Keratinocyte (primary cell): ENCODE measurements at regions not wholly inside any gene's neighbourhood (a gene's known extent, or its start where the extent isn't known, plus 50 kb on each side); places are given as distances from the start of the nearest gene placed in this dataset.

Experiments used
- DNase-seq: peaks from one replicate; pipeline ENCODE4 v3.0.0-alpha.2; 2011; ENCODE audit warnings: low read depth, missing footprints, low spot score
- FAIRE-seq: peaks from 2 replicates; lab custom pipeline; 2011; peaks lifted over from hg19 to GRCh38; lab: Jason Lieb, UNC
- H2AFZ ChIP-seq: 2 replicates; pipeline ENCODE4 v1.6.0; 2012; ENCODE audit warnings: low read length, control low read depth, inconsistent platforms; ENCODE audit not compliant: control insufficient read depth
- H3K27ac ChIP-seq: 2 replicates; pipeline ENCODE4 v1.5.1; 2011; ENCODE audit warnings: low read length; ENCODE audit not compliant: control insufficient read depth, insufficient read depth
- H3K27me3 ChIP-seq: 3 replicates; pipeline ENCODE4 v1.6.0; 2011; ENCODE audit warnings: low read length; ENCODE audit not compliant: control insufficient read depth, insufficient read depth; ENCODE audit errors: extremely low read depth
- H3K36me3 ChIP-seq, 2 experiments: 2 replicates in 1 of 2; 3 replicates in 1 of 2; pipeline ENCODE4 v1.5.1; 2011; ENCODE audit warnings: low read length in 2 of 2, mild to moderate bottlenecking in 1 of 2; ENCODE audit not compliant: control insufficient read depth in 2 of 2, insufficient read depth in 2 of 2; ENCODE audit errors: extremely low read depth in 1 of 2
- H3K4me1 ChIP-seq: 3 replicates; pipeline ENCODE4 v1.5.1; 2011; ENCODE audit warnings: low read length; ENCODE audit not compliant: control insufficient read depth, insufficient read depth; ENCODE audit errors: extremely low read depth
- H3K4me2 ChIP-seq: 3 replicates; pipeline ENCODE4 v1.6.0; 2011; ENCODE audit warnings: low read depth, low read length; ENCODE audit not compliant: control insufficient read depth, insufficient read depth; ENCODE audit errors: extremely low read depth
- H3K4me3 ChIP-seq, 3 experiments: fragments of 200-600 bp in 1 of 3; sonication (generic) in 1 of 3; 2 replicates in 2 of 3; 3 replicates in 1 of 3; pipeline ENCODE4 v1.5.1; 2011 to 2016; ENCODE audit warnings: low read length in 3 of 3, mild to moderate bottlenecking in 3 of 3, control low read depth in 2 of 3, inconsistent platforms in 1 of 3, low read depth in 1 of 3, mixed read lengths in 1 of 3, mixed run types in 1 of 3, moderate library complexity in 1 of 3; ENCODE audit not compliant: control insufficient read depth in 2 of 3, insufficient read depth in 2 of 3; ENCODE audit errors: extremely low read depth in 1 of 3
- H3K79me2 ChIP-seq: 2 replicates; pipeline ENCODE4 v1.6.0; 2012; ENCODE audit warnings: low read length; ENCODE audit not compliant: control insufficient read depth, insufficient read depth
- H3K9ac ChIP-seq: 3 replicates; pipeline ENCODE4 v1.6.0; 2011; ENCODE audit warnings: low read length; ENCODE audit not compliant: control insufficient read depth, insufficient read depth; ENCODE audit errors: extremely low read depth
- H3K9me1 ChIP-seq: 3 replicates; pipeline ENCODE4 v1.6.0; 2011; ENCODE audit warnings: low read length; ENCODE audit not compliant: control insufficient read depth, insufficient read depth; ENCODE audit errors: extremely low read depth
- H3K9me3 ChIP-seq: 2 replicates; pipeline ENCODE4 v1.5.1; 2012; ENCODE audit warnings: low read depth, low read length; ENCODE audit not compliant: control insufficient read depth
- H4K20me1 ChIP-seq: 3 replicates; pipeline ENCODE4 v1.6.0; 2011; ENCODE audit warnings: low read length; ENCODE audit not compliant: control insufficient read depth, insufficient read depth; ENCODE audit errors: extremely low read depth
- CTCF ChIP-seq, 3 experiments: IDR thresholded peaks in 1 of 3; conservative IDR thresholded peaks in 1 of 3; optimal IDR thresholded peaks in 1 of 3; 2 replicates in 2 of 3; 3 replicates in 1 of 3; pipeline versions ENCODE3 to v1.5.1; 2011; ENCODE audit warnings: low read length in 3 of 3, mild to moderate bottlenecking in 3 of 3, moderate library complexity in 2 of 3, control low read depth in 1 of 3, inconsistent platforms in 1 of 3; ENCODE audit not compliant: insufficient read depth in 2 of 3; ENCODE audit errors: extremely low read depth in 1 of 3
- EZH2 ChIP-seq: IDR thresholded peaks from one replicate; pipeline ENCODE4 v1.6.1; 2012; ENCODE audit warnings: inconsistent platforms, mild to moderate bottlenecking, low read length, moderate library complexity
- dilution Hi-C: fragments of 300-500 bp; cut with MboI; formaldehyde crosslinking; loops from one replicate; pipeline ENCODE4 v1.7.0; 2020; ENCODE audit warnings: low sequenced_read_pairs; ENCODE audit not compliant: extremely low pct_ligation_motif_present
- small RNA-seq, 3 experiments: library from RNA; depleted of rRNA; stranded (forward); fragments of <200 nt; gene quantifications; one replicate each; pipeline ENCODE3, GENCODE V24; 2012; ENCODE audit warnings: low read depth in 3 of 3, low replicate concordance in 1 of 3; ENCODE audit not compliant: insufficient read length in 3 of 3

- Histone ChIP-seq H3K27ac (no peak overlapping the region), H3K79me2 (no peaks in the 10 kb centered on the region)
- FAIRE-seq: no peak
Observed at GRCh38 chr7:55623617-55624016, 51.3 kb upstream of the VOPP1 start.

DNA sequence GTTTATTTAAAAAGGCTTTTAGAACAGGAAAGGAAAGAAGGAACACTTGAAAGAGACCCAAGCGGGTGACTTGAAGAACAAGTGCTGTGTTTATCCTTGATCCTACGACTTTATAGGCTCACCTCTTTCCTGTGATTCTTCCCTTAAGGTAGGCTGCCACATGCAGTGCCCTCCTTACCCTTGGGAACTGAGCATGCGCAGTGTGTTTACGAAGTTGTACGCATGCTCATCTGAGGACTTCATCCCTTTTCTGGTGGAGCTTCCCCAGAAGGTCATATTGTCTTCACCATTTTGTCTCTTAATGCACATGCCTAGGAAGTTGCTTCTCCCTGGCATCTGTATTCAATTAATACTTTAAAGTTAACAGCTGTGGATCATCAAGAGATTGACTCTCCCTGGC lies 49.9 kb upstream of the VOPP1 start:
- no peak overlapping the region for H3K4me3 ChIP-seq
- no peak overlapping the region for H2AFZ ChIP-seq
- DNase-seq: no peak
- no peak overlapping the region for H3K4me2 ChIP-seq
- no peaks in the 10 kb centered on the region for H4K20me1 ChIP-seq
- no peaks in the 10 kb centered on the region for H3K27me3 ChIP-seq
- no peak overlapping the region for H3K27ac ChIP-seq
- H3K9me3 ChIP-seq: peaks cover 4% of the 10 kb centered on the region
- H3K79me2 ChIP-seq: no peaks in the 10 kb centered on the region
- H3K9me1 ChIP-seq: no peaks in the 10 kb centered on the region
- dilution Hi-C loops: no loop called here
- TF ChIP-seq CTCF (optimal IDR thresholded peaks at IDR 0.05 in 1 of 3, IDR thresholded peaks at IDR 0.05 in 1 of 3, conservative IDR thresholded peaks at IDR 0.05 in 1 of 3; ENCODE audit: extremely low read depth in 1 of 3, insufficient read depth in 2 of 3, low read length in 3 of 3) (no peak), EZH2 (no peak)
- no peaks in the 10 kb centered on the region for H3K36me3 ChIP-seq
- H3K4me1 ChIP-seq: no peaks in the 10 kb centered on the region
- no peak for FAIRE-seq
- no peak overlapping the region for H3K9ac ChIP-seq

More at GRCh38 chr7:55623617-55624016, 51.3 kb upstream of the VOPP1 start:
- no peak for DNase-seq
- H3K9me3 ChIP-seq: peaks cover 4% of the 10 kb centered on the region
- H3K4me1 ChIP-seq: no peaks in the 10 kb centered on the region
- H3K36me3 ChIP-seq: no peaks in the 10 kb centered on the region
- TF ChIP-seq EZH2: no peak
- TF ChIP-seq CTCF (optimal IDR thresholded peaks at IDR 0.05 in 1 of 3, IDR thresholded peaks at IDR 0.05 in 1 of 3, conservative IDR thresholded peaks at IDR 0.05 in 1 of 3; ENCODE audit: extremely low read depth in 1 of 3, insufficient read depth in 2 of 3, low read length in 3 of 3): no peak
- H3K9ac ChIP-seq: no peak overlapping the region
- dilution Hi-C loops: no loop called here
- H3K27me3 ChIP-seq: no peaks in the 10 kb centered on the region
- H4K20me1 ChIP-seq: no peaks in the 10 kb centered on the region
- H3K4me2 ChIP-seq: no peak overlapping the region
- no peak overlapping the region for H3K4me3 ChIP-seq
- H3K9me1 ChIP-seq: no peaks in the 10 kb centered on the region
- no peak overlapping the region for H2AFZ ChIP-seq

Small RNA genes lying in the stretch of these regions (small RNA-seq; reads per million reads assigned to genes)
- 0 reads per million in 3 experiments for gene RNU6-389P
- 0 reads per million in 3 experiments for gene SUMO2P3
